ENCODE measurements at regions not wholly inside any gene's neighbourhood (a gene's known extent, or its start where the extent isn't known, plus 50 kb on each side); places are given as distances from the start of the nearest gene placed in this dataset.

GRCh38 chr5:6256901-6257300, 121.4 kb downstream of the MED10 start:
- no peak for TF ChIP-seq EZH2 (IDR thresholded peaks at IDR 0.05; ENCODE audit: borderline replicate concordance, low read length)
- TF ChIP-seq CTCF (IDR thresholded peaks at IDR 0.05; ENCODE audit: low read length), result no peak

DNA sequence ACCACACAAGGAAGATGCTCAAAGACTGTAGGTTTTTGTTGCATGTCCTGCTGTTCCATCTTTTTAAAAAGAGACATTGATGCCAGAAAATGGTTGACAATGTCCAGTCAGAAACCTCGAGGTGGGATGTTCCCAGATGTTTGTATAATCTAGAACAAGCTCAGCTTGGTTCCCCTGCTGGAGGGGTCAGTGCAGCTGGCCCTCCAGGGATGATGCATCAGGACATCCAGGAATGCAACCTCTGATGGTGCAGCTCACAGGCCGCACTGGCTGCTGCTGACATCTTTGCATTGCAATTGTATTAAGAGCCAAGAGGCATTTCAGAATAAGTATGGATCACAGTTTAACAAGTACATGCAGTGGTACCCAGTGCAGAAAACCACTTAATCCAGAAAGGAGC, 122.4 kb downstream of the MED10 start:
- Histone ChIP-seq H3K79me2 (ENCODE audit: insufficient read depth, low read length) (no peaks in the 10 kb centered on the region), H3K9me3 (ENCODE audit: low read length) (no peaks in the 10 kb centered on the region), H3K4me2 (ENCODE audit: low read length) (no peak overlapping the region), H3K9me2 (ENCODE audit: low read depth, low read length) (no peaks in the 10 kb centered on the region), H4K20me1 (ENCODE audit: insufficient read depth, low read length) (no peaks in the 10 kb centered on the region), H3K4me1 (ENCODE audit: insufficient read depth, low read length, severe bottlenecking) (no peaks in the 10 kb centered on the region), H3K9ac (ENCODE audit: low read length) (no peak overlapping the region), H2AFZ (ENCODE audit: low read length) (no peak overlapping the region), H3F3A (ENCODE audit: insufficient read depth, low read length) (no peaks in the 10 kb centered on the region), H3K27me3 (ENCODE audit: insufficient read depth, low read length) (no peaks in the 10 kb centered on the region; the same call in 1 of the 2 replicates), H3K27ac (ENCODE audit: low read depth, low read length, poor library complexity, severe bottlenecking) (no peak overlapping the region), H3K36me3 (ENCODE audit: insufficient read depth, low read length) (no peaks in the 10 kb centered on the region), H3K4me3 (ENCODE audit: low read depth, low read length, poor library complexity, severe bottlenecking) (no peak overlapping the region)
- TF ChIP-seq EZH2 (IDR thresholded peaks at IDR 0.05; ENCODE audit: borderline replicate concordance, low read length) (no peak), CTCF (IDR thresholded peaks at IDR 0.05; ENCODE audit: low read length) (no peak)

More at GRCh38 chr5:6256901-6257300, 121.4 kb downstream of the MED10 start:
- Histone ChIP-seq H3K27ac (ENCODE audit: low read depth, low read length, poor library complexity, severe bottlenecking) (no peak overlapping the region), H2AFZ (ENCODE audit: low read length) (no peak overlapping the region), H3K4me2 (ENCODE audit: low read length) (no peak overlapping the region), H4K20me1 (ENCODE audit: insufficient read depth, low read length) (no peaks in the 10 kb centered on the region), H3K4me3 (ENCODE audit: low read depth, low read length, poor library complexity, severe bottlenecking) (no peak overlapping the region), H3K9me2 (ENCODE audit: low read depth, low read length) (no peaks in the 10 kb centered on the region), H3K9me3 (ENCODE audit: low read length) (no peaks in the 10 kb centered on the region), H3K4me1 (ENCODE audit: insufficient read depth, low read length, severe bottlenecking) (no peaks in the 10 kb centered on the region), H3K27me3 (ENCODE audit: insufficient read depth, low read length) (no peaks in the 10 kb centered on the region; the same call in 1 of the 2 replicates), H3K9ac (ENCODE audit: low read length) (no peak overlapping the region), H3K79me2 (ENCODE audit: insufficient read depth, low read length) (no peaks in the 10 kb centered on the region), H3K36me3 (ENCODE audit: insufficient read depth, low read length) (no peaks in the 10 kb centered on the region), H3F3A (ENCODE audit: insufficient read depth, low read length) (no peaks in the 10 kb centered on the region)

- H3K4me1 ChIP-seq (ENCODE audit: insufficient read depth, low read length, severe bottlenecking), result no peaks in the 10 kb centered on the region
- TF ChIP-seq CTCF (IDR thresholded peaks at IDR 0.05; ENCODE audit: low read length) (no peak), EZH2 (IDR thresholded peaks at IDR 0.05; ENCODE audit: borderline replicate concordance, low read length) (no peak)
- no peak overlapping the region for H2AFZ ChIP-seq (ENCODE audit: low read length)
- no peaks in the 10 kb centered on the region for H3K9me2 ChIP-seq (ENCODE audit: low read depth, low read length)
- no peaks in the 10 kb centered on the region for H3K79me2 ChIP-seq (ENCODE audit: insufficient read depth, low read length)
- H3K9me3 ChIP-seq (ENCODE audit: low read length), result no peaks in the 10 kb centered on the region
- no peaks in the 10 kb centered on the region for H3K36me3 ChIP-seq (ENCODE audit: insufficient read depth, low read length)
- H3K4me2 ChIP-seq (ENCODE audit: low read length), result no peak overlapping the region
- H3K27me3 ChIP-seq (ENCODE audit: insufficient read depth, low read length), result no peaks in the 10 kb centered on the region; the same call in 1 of the 2 replicates
- no peaks in the 10 kb centered on the region for H3F3A ChIP-seq (ENCODE audit: insufficient read depth, low read length)
- no peaks in the 10 kb centered on the region for H4K20me1 ChIP-seq (ENCODE audit: insufficient read depth, low read length)
- H3K27ac ChIP-seq (ENCODE audit: low read depth, low read length, poor library complexity, severe bottlenecking), result no peak overlapping the region
- no peak overlapping the region for H3K9ac ChIP-seq (ENCODE audit: low read length)
- H3K4me3 ChIP-seq (ENCODE audit: low read depth, low read length, poor library complexity, severe bottlenecking), result no peak overlapping the region
Measured at GRCh38 chr5:6253846-6254245, 124.5 kb downstream of the MED10 start.
